H1 (cell line): ENCODE measurements at regions not wholly inside any gene's neighbourhood (a gene's known extent, or its start where the extent isn't known, plus 50 kb on each side); places are given as distances from the start of the nearest gene placed in this dataset.

Experiments
- CTCF ChIA-PET: fragments of 300-600 bp; sonication (Branson Sonifier 250); formaldehyde crosslinking; loops from one replicate; lab custom pipeline; 2021; ENCODE audit not compliant: partially characterized antibody; lab: Charles Lee
- POLR2A ChIA-PET: fragments of 300-600 bp; sonication (Branson Sonifier 250); formaldehyde crosslinking; loops from one replicate; lab custom pipeline; 2021; ENCODE audit warnings: inconsistent platforms; ENCODE audit not compliant: partially characterized antibody; lab: Charles Lee
- DNase-seq, 2 experiments: peaks; one replicate each; pipeline versions ENCODE4 v3.0.0 to v3.0.0-alpha.2; 2010 to 2022; ENCODE audit warnings: low spot score in 2 of 2, low read depth in 1 of 2, mixed read lengths in 1 of 2
- FAIRE-seq: peaks from 2 replicates; lab custom pipeline; 2011; peaks lifted over from hg19 to GRCh38; lab: Jason Lieb, UNC
- H2AFZ ChIP-seq: 2 replicates; pipeline ENCODE4 v1.8.1; 2012; ENCODE audit warnings: low read length, inconsistent platforms
- H2AK5ac ChIP-seq: 2 replicates; pipeline ENCODE4 v1.6.1; 2013; ENCODE audit warnings: low read depth, low read length
- H2BK120ac ChIP-seq: replicated peaks from 2 replicates; pipeline ENCODE3; 2013; ENCODE audit warnings: low read depth, low read length, inconsistent platforms
- H2BK12ac ChIP-seq: 2 replicates; pipeline ENCODE4 v1.6.1; 2013; ENCODE audit warnings: low read depth, low read length
- H2BK15ac ChIP-seq: 2 replicates; pipeline ENCODE4 v1.6.1; 2013; ENCODE audit warnings: low read length
- H2BK20ac ChIP-seq: 2 replicates; pipeline ENCODE4 v1.6.1; 2013; ENCODE audit warnings: low read length
- H2BK5ac ChIP-seq: 2 replicates; pipeline ENCODE4 v1.6.1; 2013; ENCODE audit warnings: low read depth, low read length
- H3K14ac ChIP-seq: 2 replicates; pipeline ENCODE4 v1.6.1; 2013; ENCODE audit warnings: inconsistent platforms; ENCODE audit not compliant: insufficient read length
- H3K18ac ChIP-seq: 2 replicates; pipeline ENCODE4 v1.6.1; 2013; ENCODE audit warnings: low read length; ENCODE audit errors: extremely low read depth
- H3K23ac ChIP-seq: 2 replicates; pipeline ENCODE4 v1.6.1; 2013; ENCODE audit warnings: inconsistent platforms; ENCODE audit not compliant: insufficient read length
- H3K23me2 ChIP-seq: 2 replicates; pipeline ENCODE4 v1.6.1; 2013; ENCODE audit warnings: low read depth, low read length
- H3K27ac ChIP-seq: 2 replicates; pipeline ENCODE4 v1.6.1; 2011; ENCODE audit warnings: low read depth, low read length, inconsistent platforms
- H3K27me3 ChIP-seq, 4 experiments: replicated peaks in 1 of 4; 1 replicate in 1 of 4; 2 replicates in 3 of 4; pipeline versions ENCODE4 v1.6.1 to v1.8.1; 2011 to 2013; ENCODE audit warnings: low read length in 3 of 4, mild to moderate bottlenecking in 3 of 4, inconsistent platforms in 2 of 4, mixed read lengths in 2 of 4, moderate library complexity in 1 of 4; ENCODE audit not compliant: control insufficient read depth in 3 of 4, insufficient read depth in 3 of 4; ENCODE audit errors: extremely low read depth in 1 of 4
- H3K36me3 ChIP-seq, 4 experiments: 2 replicates each; pipeline versions ENCODE4 v1.6.1 to v1.8.1; 2011 to 2013; ENCODE audit warnings: mild to moderate bottlenecking in 4 of 4, low read length in 3 of 4, moderate library complexity in 2 of 4, control low read depth in 1 of 4, inconsistent platforms in 1 of 4; ENCODE audit not compliant: insufficient read depth in 4 of 4, control insufficient read depth in 2 of 4
- H3K4ac ChIP-seq: replicated peaks from 2 replicates; pipeline ENCODE3; 2013; ENCODE audit warnings: low read length, low read depth, mixed read lengths, inconsistent platforms; ENCODE audit not compliant: insufficient read length
- H3K4me1 ChIP-seq, 4 experiments: replicated peaks in 1 of 4; 1 replicate in 1 of 4; 2 replicates in 3 of 4; pipeline versions ENCODE4 v1.6.1 to v1.8.1; 2011 to 2013; ENCODE audit warnings: low read length in 3 of 4, inconsistent platforms in 2 of 4, mixed read lengths in 1 of 4; ENCODE audit not compliant: insufficient read depth in 4 of 4, control insufficient read depth in 3 of 4
- H3K4me2 ChIP-seq, 2 experiments: 2 replicates each; pipeline versions ENCODE4 v1.6.1 to v1.8.1; 2011 to 2013; ENCODE audit warnings: low read depth in 2 of 2, low read length in 2 of 2, control low read depth in 1 of 2, inconsistent platforms in 1 of 2, mild to moderate bottlenecking in 1 of 2; ENCODE audit not compliant: insufficient read depth in 1 of 2
- H3K4me3 ChIP-seq, 4 experiments: fragments of 200-600, 300-600 bp in 1 of 4; sonication (generic), shearing (Covaris generic), sonication (Bioruptor Twin) in 1 of 4; 2 replicates each; pipeline versions ENCODE4 v1.5.1 to v1.8.1; 2011 to 2016; ENCODE audit warnings: low read length in 4 of 4, low read depth in 3 of 4, control low read depth in 2 of 4, inconsistent platforms in 2 of 4, mild to moderate bottlenecking in 2 of 4, mixed read lengths in 1 of 4, moderate library complexity in 1 of 4; ENCODE audit not compliant: insufficient read depth in 2 of 4; ENCODE audit errors: extremely low read depth in 1 of 4
- H3K56ac ChIP-seq: replicated peaks from 2 replicates; pipeline ENCODE3; 2013; ENCODE audit warnings: low read depth, mild to moderate bottlenecking, mixed read lengths, low read length, inconsistent platforms; ENCODE audit not compliant: insufficient read length
- H3K79me1 ChIP-seq: 2 replicates; pipeline ENCODE4 v1.6.1; 2013; ENCODE audit warnings: low read depth, low read length, control low read depth
- H3K79me2 ChIP-seq, 2 experiments: 2 replicates each; pipeline versions ENCODE4 v1.6.1 to v1.8.1; 2012 to 2013; ENCODE audit warnings: low read length in 2 of 2, mild to moderate bottlenecking in 2 of 2, inconsistent platforms in 1 of 2; ENCODE audit not compliant: insufficient read depth in 2 of 2, control insufficient read depth in 1 of 2
- H3K9ac ChIP-seq, 4 experiments: replicated peaks in 1 of 4; 1 replicate in 1 of 4; 2 replicates in 3 of 4; pipeline versions ENCODE4 v1.6.1 to v1.8.1; 2011 to 2013; ENCODE audit warnings: low read depth in 3 of 4, low read length in 3 of 4, control low read depth in 2 of 4, mild to moderate bottlenecking in 2 of 4, moderate library complexity in 2 of 4, inconsistent platforms in 1 of 4; ENCODE audit errors: extremely low read depth in 1 of 4
- H3K9me3 ChIP-seq, 2 experiments: 2 replicates each; pipeline versions ENCODE4 v1.6.1 to v1.8.1; 2012 to 2013; ENCODE audit warnings: mild to moderate bottlenecking in 2 of 2, moderate library complexity in 2 of 2, control low read depth in 1 of 2, inconsistent platforms in 1 of 2, low read depth in 1 of 2, low read length in 1 of 2, mixed read lengths in 1 of 2; ENCODE audit not compliant: insufficient read depth in 2 of 2
- H4K20me1 ChIP-seq, 2 experiments: replicated peaks in 1 of 2; 2 replicates each; pipeline versions ENCODE3 to v1.8.1; 2011 to 2013; ENCODE audit warnings: inconsistent platforms in 2 of 2, low read length in 2 of 2, mild to moderate bottlenecking in 1 of 2; ENCODE audit not compliant: insufficient read depth in 2 of 2, control insufficient read depth in 1 of 2
- H4K5ac ChIP-seq: 2 replicates; pipeline ENCODE4 v1.6.1; 2013; ENCODE audit warnings: low read length, low read depth, mixed read lengths, inconsistent platforms; ENCODE audit not compliant: insufficient read length
- H4K8ac ChIP-seq: 2 replicates; pipeline ENCODE4 v1.8.0; 2013; ENCODE audit warnings: mild to moderate bottlenecking, moderate library complexity, low read length, inconsistent platforms; ENCODE audit not compliant: insufficient read depth; ENCODE audit errors: extremely low read depth
- H4K91ac ChIP-seq: replicated peaks from 2 replicates; pipeline ENCODE3; 2013; ENCODE audit warnings: low read length, mixed read lengths, inconsistent platforms; ENCODE audit not compliant: insufficient read length
- CBX5 ChIP-seq: fragments of 300-800, 300-1000 bp; sonication (generic); IDR thresholded peaks from 2 replicates; pipeline ENCODE4 v1.7.1; 2016; ENCODE audit warnings: antibody characterized with exemption, low read length, low read depth
- CEBPB ChIP-seq: IDR thresholded peaks from 2 replicates; pipeline ENCODE4 v1.6.1; 2012; ENCODE audit warnings: low read depth, low read length
- CTBP2 ChIP-seq: IDR thresholded peaks from 2 replicates; pipeline ENCODE4 v1.7.0; 2011; ENCODE audit warnings: borderline replicate concordance, mild to moderate bottlenecking, moderate library complexity, mixed read lengths, low read length; ENCODE audit not compliant: insufficient read depth, insufficient read length
- FOSL1 ChIP-seq: IDR thresholded peaks from 2 replicates; pipeline ENCODE4 v1.6.1; 2011; ENCODE audit warnings: mild to moderate bottlenecking, low read depth, low read length, moderate library complexity; ENCODE audit not compliant: insufficient read depth
- MAFK ChIP-seq: IDR thresholded peaks from 2 replicates; pipeline ENCODE4 v1.6.1; 2012; ENCODE audit warnings: low read depth, mild to moderate bottlenecking, improper control_type of control experiment, low read length
- NRF1 ChIP-seq: IDR thresholded peaks from 2 replicates; pipeline ENCODE4 v1.6.1; 2011; ENCODE audit warnings: mild to moderate bottlenecking, low read depth, low read length, improper control_type of control experiment
- RBBP5 ChIP-seq: IDR thresholded peaks from 2 replicates; pipeline ENCODE4 v1.7.1; 2012; ENCODE audit warnings: low read depth, mild to moderate bottlenecking, inconsistent platforms, low read length, moderate library complexity, borderline replicate concordance
- RNF2 ChIP-seq: fragments of 200-900, 300-1000 bp; sonication (generic); IDR thresholded peaks from 2 replicates; pipeline ENCODE4 v1.7.1; 2016; ENCODE audit warnings: borderline replicate concordance, low read depth, mild to moderate bottlenecking, antibody characterized with exemption, low read length; ENCODE audit not compliant: poor library complexity, severe bottlenecking; ENCODE audit errors: missing control alignments
- SAP30 ChIP-seq: fragments of 300-600 bp; sonication (generic); IDR thresholded peaks from 2 replicates; pipeline ENCODE4 v1.7.1; 2012; ENCODE audit warnings: low read length, moderate library complexity, mild to moderate bottlenecking, inconsistent platforms; ENCODE audit not compliant: insufficient read depth, insufficient replicate concordance
- SIRT6 ChIP-seq: IDR thresholded peaks from one replicate; pipeline ENCODE4 v1.7.1; 2012; ENCODE audit warnings: low read length, inconsistent platforms
- SP1 ChIP-seq: IDR thresholded peaks from 2 replicates; pipeline ENCODE4 v1.6.1; 2011; ENCODE audit warnings: low read depth, low read length
- TCF12 ChIP-seq: IDR thresholded peaks from 2 replicates; pipeline ENCODE4 v1.6.1; 2011; ENCODE audit warnings: low read depth, mild to moderate bottlenecking, low read length
- WGBS, 2 experiments: shearing (Covaris generic) in 1 of 2; methylation state at CpG; one replicate each; pipeline versions ENCODE4 v1.1.6 to v1.1.7; 2013 to 2015; ENCODE audit warnings: low lambda C conversion rate in 2 of 2, mixed read lengths in 2 of 2, inconsistent platforms in 1 of 2, low coverage in 1 of 2, missing lambda C conversion rate in 1 of 2; ENCODE audit not compliant: insufficient replicate concordance in 2 of 2, insufficient coverage in 1 of 2, insufficient read length in 1 of 2; ENCODE audit errors: extremely low coverage in 1 of 2, missing lambda C conversion rate in 1 of 2; 5-methylcytosine and 5-hydroxymethylcytosine counted together

DNA sequence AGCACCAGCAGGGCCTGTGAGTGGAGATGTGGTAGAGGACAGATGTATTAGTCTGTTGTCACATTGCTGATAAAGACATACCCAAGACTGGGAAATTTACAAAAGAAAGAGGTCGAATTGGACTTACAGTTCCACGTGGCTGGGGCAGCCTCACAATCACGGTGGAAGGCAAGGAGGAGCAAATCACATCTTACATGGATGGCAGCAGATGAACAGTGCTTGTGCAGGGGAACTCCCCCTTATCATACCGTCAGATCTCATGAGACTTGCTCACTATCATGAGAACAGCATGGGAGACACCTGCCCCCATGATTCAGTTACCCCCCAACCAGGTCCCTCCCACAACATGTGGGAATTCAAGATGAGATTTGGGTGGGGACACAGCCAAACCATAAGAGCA, 361.9 kb downstream of the VRK1 start:
- no peak overlapping the region for H3K23ac ChIP-seq
- H3K9ac ChIP-seq: no peak overlapping the region
- H4K5ac ChIP-seq: no peak overlapping the region
- no peak overlapping the region for H4K91ac ChIP-seq
- H3K9me3 ChIP-seq: peaks cover 8 to 9% of the 10 kb centered on the region in 2 experiments
- peaks cover 0 to 9% (median 2%) of the 10 kb centered on the region in 4 experiments; a peak in 4 of 7 replicates for H3K4me1 ChIP-seq
- H3K23me2 ChIP-seq: 0 out of 2 replicates have a peak, but pooled peaks cover 1% of the 10 kb centered on the region
- no peak overlapping the region for H3K4me3 ChIP-seq
- H3K4me2 ChIP-seq: no peak overlapping the region
- H4K20me1 ChIP-seq: no peaks in the 10 kb centered on the region
- H3K4ac ChIP-seq: no peak overlapping the region
- no peak overlapping the region for H2BK12ac ChIP-seq
- no peak overlapping the region for H2BK15ac ChIP-seq
- H3K18ac ChIP-seq: no peak overlapping the region
- H3K79me1 ChIP-seq: no peaks in the 10 kb centered on the region
- CTCF ChIA-PET: interaction anchor here (0.9 kb wide), 1 partner anchor 13 kb away, joined by 4 read pairs; no protein-coding TSS in a partner anchor
- no peaks in the 10 kb centered on the region for H3K79me2 ChIP-seq
- no peak overlapping the region for H3K14ac ChIP-seq
- H3K36me3 ChIP-seq: no peaks in the 10 kb centered on the region
- H4K8ac ChIP-seq: no peak overlapping the region
- H2AK5ac ChIP-seq: no peak overlapping the region
- no peaks in the 10 kb centered on the region for H3K27me3 ChIP-seq
- no peak overlapping the region for H2BK20ac ChIP-seq
- no peak overlapping the region for H3K27ac ChIP-seq
- 90% methylated on average over 4 of the region's 4 CpGs; no CpG with 5 or more reads in 1 of the 2 experiments for WGBS, 2 experiments
- POLR2A ChIA-PET: no interaction called here
- H2BK5ac ChIP-seq: no peak overlapping the region
- H2BK120ac ChIP-seq: no peak overlapping the region
- FAIRE-seq (no peak), DNase-seq (no peak)
- H2AFZ ChIP-seq: no peak overlapping the region
- no peak overlapping the region for H3K56ac ChIP-seq
- TF ChIP-seq CEBPB: no peak
- no peak for TF ChIP-seq RBBP5
- TF ChIP-seq FOSL1: no peak
- no peak for TF ChIP-seq CTBP2
- TF ChIP-seq SAP30: no peak
- TF ChIP-seq MAFK: no peak
- no peak for TF ChIP-seq SIRT6
- no peak for TF ChIP-seq NRF1
- TF ChIP-seq CBX5: no peak
- TF ChIP-seq TCF12: no peak
- no peak for TF ChIP-seq RNF2
- no peak for TF ChIP-seq SP1
